Large intestine (tissue), 3 donors: ENCODE measurements at regions not wholly inside any gene's neighbourhood (a gene's known extent, or its start where the extent isn't known, plus 50 kb on each side); places are given as distances from the start of the nearest gene placed in this dataset.

Experiments
- DNase-seq, 2 donors: peaks; one replicate each; pipeline versions ENCODE4 v3.0.0 to v3.0.0-alpha.2; 2013
- H3K27ac ChIP-seq: one replicate; pipeline ENCODE4 v1.5.1; 2013; ENCODE audit warnings: low read length
- H3K27me3 ChIP-seq: 2 replicates; pipeline ENCODE4 v1.6.1; 2013; ENCODE audit warnings: low read length; ENCODE audit not compliant: control insufficient read depth, insufficient read depth
- H3K36me3 ChIP-seq: 2 replicates; pipeline ENCODE4 v1.6.1; 2013; ENCODE audit warnings: low read length; ENCODE audit not compliant: control insufficient read depth, insufficient read depth
- H3K4me1 ChIP-seq: one replicate; pipeline ENCODE4 v1.6.1; 2013; ENCODE audit warnings: low read length; ENCODE audit not compliant: control insufficient read depth, insufficient read depth
- H3K4me3 ChIP-seq: one replicate; pipeline ENCODE4 v1.5.1; 2013; ENCODE audit warnings: low read length
- H3K9me3 ChIP-seq: one replicate; pipeline ENCODE4 v1.6.1; 2013; ENCODE audit warnings: mild to moderate bottlenecking, low read depth, low read length, moderate library complexity; ENCODE audit not compliant: control insufficient read depth
- WGBS: methylation state at CpG from one replicate; pipeline ENCODE4 v1.1.5; 2013; ENCODE audit warnings: low lambda C conversion rate; ENCODE audit not compliant: insufficient coverage; 5-methylcytosine and 5-hydroxymethylcytosine counted together

DNA sequence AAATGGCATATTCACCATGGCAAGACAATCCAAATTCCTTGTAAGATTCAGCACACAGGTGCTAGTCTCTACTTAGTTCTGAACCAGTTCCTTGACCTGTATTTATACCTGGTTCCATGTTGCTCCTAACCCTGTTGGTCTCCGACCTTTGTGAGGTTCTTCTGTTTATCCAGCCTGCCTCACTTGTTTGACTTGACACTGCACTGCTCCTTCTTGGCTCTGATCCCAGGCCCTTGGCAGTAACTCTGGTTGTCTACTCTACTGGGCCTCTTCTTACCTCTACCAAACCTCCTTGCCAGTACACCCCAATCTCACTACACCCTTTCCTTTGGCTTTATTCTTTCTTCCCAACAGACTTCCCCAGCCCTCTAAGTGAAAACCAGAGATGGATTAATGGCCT, 419.4 kb upstream of the USP24 start:
- peaks cover 5% of the 10 kb centered on the region for H3K9me3 ChIP-seq
- no peak overlapping the region for H3K27ac ChIP-seq
- H3K27me3 ChIP-seq, result no peaks in the 10 kb centered on the region
- no peak for DNase-seq
- H3K4me1 ChIP-seq, result peaks cover 2% of the 10 kb centered on the region
- no peak overlapping the region for H3K4me3 ChIP-seq
- no CpG with 5 or more reads among the region's 1 CpG for WGBS
- no peaks in the 10 kb centered on the region for H3K36me3 ChIP-seq

DNA sequence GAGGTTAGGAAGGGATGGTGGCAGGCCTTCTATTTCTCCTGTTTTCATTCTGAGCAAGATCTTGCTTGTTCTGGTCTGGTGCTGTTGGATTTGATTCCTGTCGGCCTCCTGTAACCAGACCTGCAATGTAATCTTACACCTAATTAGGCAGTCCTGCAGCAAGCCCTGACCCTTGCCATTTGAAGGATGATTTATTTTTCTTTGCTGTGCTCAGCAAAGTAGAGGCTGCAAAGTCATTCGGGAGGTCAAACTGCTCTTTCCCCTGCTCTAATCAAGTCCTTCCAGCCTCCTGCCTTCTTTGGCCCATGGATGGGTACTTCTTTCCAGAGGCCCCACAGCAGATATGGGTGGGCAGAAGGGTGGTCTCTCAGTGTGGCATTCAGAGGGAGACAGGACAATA, 417.7 kb upstream of the USP24 start:
- peak; percentile 10 to 14 for DNase-seq
- H3K4me3 ChIP-seq, result no peak overlapping the region
- WGBS, result no CpG with 5 or more reads among the region's 2 CpGs
- H3K27ac ChIP-seq, result peak overlapping the region; percentile 28
- H3K9me3 ChIP-seq, result peaks cover 5% of the 10 kb centered on the region
- no peaks in the 10 kb centered on the region for H3K4me1 ChIP-seq
- no peaks in the 10 kb centered on the region for H3K27me3 ChIP-seq
- no peaks in the 10 kb centered on the region for H3K36me3 ChIP-seq

DNA sequence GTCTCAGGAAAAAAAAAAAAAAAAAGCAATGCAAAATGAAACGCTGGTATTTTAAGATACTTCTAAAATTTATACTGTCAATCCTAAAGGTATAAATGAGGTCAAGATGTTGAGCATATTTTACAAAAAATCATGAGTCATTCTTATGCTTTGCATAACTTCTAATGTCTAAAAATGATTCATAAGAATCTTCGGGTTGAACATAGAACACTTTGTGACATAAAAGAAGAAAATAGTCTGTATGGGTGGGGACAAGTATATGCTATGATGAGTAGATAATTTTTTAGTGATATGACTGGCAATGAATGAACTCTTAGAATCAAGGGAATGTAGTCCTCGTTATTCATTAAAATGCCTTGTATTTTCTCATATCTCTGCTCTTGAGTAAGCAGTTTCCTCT, 416.9 kb upstream of the USP24 start:
- H3K27ac ChIP-seq, result peak overlapping the region; percentile 28
- WGBS, result 100% methylated on average over 1 of the region's 3 CpGs
- DNase-seq, result peak; percentile 19 to 46
- H3K4me3 ChIP-seq, result no peak overlapping the region
- no peaks in the 10 kb centered on the region for H3K27me3 ChIP-seq
- peaks cover 5% of the 10 kb centered on the region for H3K9me3 ChIP-seq
- H3K36me3 ChIP-seq, result no peaks in the 10 kb centered on the region
- no peaks in the 10 kb centered on the region for H3K4me1 ChIP-seq

DNA sequence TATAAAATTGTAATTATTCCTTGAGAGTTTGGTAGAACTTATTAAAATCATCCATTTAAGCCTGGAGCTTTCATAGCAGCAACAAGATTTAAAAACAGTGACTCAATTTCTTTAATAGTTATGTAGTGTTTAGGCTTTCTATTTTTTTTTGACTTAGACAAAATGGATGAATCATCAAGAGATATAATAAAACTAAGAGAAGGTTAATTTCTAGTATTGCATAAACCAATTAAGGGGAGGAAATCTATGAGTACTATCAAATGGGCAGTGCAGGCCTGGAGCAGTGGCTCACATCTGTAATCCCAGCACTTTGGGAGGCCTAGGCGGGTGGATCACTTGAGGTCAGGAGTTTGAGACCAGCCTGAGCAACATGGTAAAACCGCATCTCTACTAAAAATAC, 416.3 kb upstream of the USP24 start:
- WGBS, result no CpG with 5 or more reads among the region's 2 CpGs
- no peak overlapping the region for H3K4me3 ChIP-seq

DNA sequence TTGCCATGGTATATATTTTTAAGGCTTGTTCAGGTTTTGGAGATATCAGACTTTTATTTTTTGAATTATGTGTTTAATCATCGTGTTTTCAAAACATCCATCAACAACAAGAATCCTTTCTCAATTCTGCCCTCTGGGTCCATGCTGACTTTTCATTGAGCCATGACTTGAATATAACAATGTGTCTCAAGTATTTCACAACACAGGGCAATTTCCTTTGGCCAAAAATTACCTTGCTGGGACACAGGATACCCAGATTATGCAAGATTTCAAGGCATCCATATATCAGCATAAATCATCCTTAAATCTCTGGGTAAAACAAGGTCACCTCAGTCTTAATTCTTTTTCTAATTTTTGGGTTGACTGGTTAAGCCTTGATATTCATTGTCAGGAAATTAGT, 411.2 kb upstream of the USP24 start:
- 88% methylated on average over 1 of the region's 1 CpG for WGBS
- Histone ChIP-seq H3K27ac (no peak overlapping the region), H3K4me1 (no peaks in the 10 kb centered on the region), H3K27me3 (no peaks in the 10 kb centered on the region), H3K4me3 (no peak overlapping the region), H3K36me3 (no peaks in the 10 kb centered on the region), H3K9me3 (peaks cover 5% of the 10 kb centered on the region)
- DNase-seq, result no peak

More for the DNA sequence above, 416.3 kb upstream of the USP24 start:
- no peak for DNase-seq
- peaks cover 5% of the 10 kb centered on the region for H3K9me3 ChIP-seq
- no peak overlapping the region for H3K27ac ChIP-seq
- H3K4me1 ChIP-seq, result no peaks in the 10 kb centered on the region
- H3K27me3 ChIP-seq, result no peaks in the 10 kb centered on the region
- H3K36me3 ChIP-seq, result no peaks in the 10 kb centered on the region

DNA sequence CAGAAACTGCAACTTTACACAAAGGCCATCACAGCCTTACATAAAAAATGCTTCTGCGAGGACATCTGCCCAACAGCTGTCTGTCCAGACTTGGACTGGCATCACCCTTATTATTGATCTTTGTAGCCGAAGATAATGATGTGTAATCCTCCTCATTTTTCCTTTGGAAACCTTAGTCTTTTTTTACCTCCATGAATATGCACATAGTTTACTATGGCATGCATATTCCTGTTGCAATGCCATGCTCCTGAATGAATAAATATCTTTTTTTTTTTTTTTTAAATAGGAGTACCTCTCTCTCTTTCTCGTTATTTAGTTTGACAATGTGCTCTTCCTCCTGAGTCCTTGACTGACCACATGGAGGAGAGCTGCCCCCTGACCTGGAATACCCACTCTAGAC, 409.6 kb upstream of the USP24 start:
- no peak overlapping the region for H3K27ac ChIP-seq
- no peaks in the 10 kb centered on the region for H3K9me3 ChIP-seq
- no peak for DNase-seq
- H3K36me3 ChIP-seq, result no peaks in the 10 kb centered on the region
- no peaks in the 10 kb centered on the region for H3K27me3 ChIP-seq
- no peaks in the 10 kb centered on the region for H3K4me1 ChIP-seq
- no CpG with 5 or more reads among the region's 3 CpGs for WGBS
- no peak overlapping the region for H3K4me3 ChIP-seq

DNA sequence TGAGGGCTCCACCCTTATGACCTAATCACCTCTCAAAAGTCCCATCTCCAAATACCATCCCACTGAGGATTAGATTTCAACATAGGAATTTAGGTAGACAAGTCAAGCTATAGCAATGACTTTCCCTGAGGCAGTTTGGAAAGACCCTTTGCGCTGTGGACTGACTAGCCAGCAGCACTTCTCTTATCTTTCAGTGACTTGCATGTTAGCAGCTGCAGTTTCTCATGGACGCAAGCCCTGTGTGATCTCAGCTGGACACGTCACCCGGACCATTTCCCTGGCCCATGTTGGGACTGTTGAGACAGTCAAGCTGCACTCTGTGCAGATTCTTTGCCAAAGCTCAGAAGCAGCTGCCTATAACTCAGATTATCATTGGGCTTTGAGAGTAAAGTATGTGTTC, 408.1 kb upstream of the USP24 start:
- no peaks in the 10 kb centered on the region for H3K27me3 ChIP-seq
- H3K36me3 ChIP-seq, result no peaks in the 10 kb centered on the region
- H3K27ac ChIP-seq, result no peak overlapping the region
- peak; percentile 24 to 26 for DNase-seq
- no CpG with 5 or more reads among the region's 4 CpGs for WGBS
- peaks cover 4% of the 10 kb centered on the region for H3K4me1 ChIP-seq
- no peak overlapping the region for H3K4me3 ChIP-seq
- no peaks in the 10 kb centered on the region for H3K9me3 ChIP-seq

DNA sequence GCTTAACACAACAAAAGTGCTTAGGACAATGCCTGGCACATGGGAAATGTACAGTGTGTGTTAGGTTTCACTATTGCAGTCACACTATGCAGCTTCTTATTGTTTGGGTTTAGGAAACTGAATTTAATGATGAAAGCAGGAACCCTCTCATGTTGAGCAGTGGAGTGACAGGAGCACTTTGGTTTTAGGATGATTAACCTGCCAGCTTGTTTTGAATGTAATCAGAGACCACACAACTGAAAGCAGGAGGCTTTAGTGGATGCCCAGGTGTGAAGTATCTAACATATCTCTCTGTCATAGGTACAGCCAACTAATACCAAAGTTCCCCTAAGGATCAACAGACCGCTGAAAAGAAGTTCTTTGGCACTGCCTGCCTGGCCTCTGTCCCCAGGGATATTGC, 406.9 kb upstream of the USP24 start:
- H3K36me3 ChIP-seq, result no peaks in the 10 kb centered on the region
- H3K27me3 ChIP-seq, result no peaks in the 10 kb centered on the region
- H3K27ac ChIP-seq, result no peak overlapping the region
- no peaks in the 10 kb centered on the region for H3K9me3 ChIP-seq
- H3K4me1 ChIP-seq, result peaks cover 10% of the 10 kb centered on the region
- no peak for DNase-seq
- no peak overlapping the region for H3K4me3 ChIP-seq
- WGBS, result no CpG with 5 or more reads among the region's 1 CpG

DNA sequence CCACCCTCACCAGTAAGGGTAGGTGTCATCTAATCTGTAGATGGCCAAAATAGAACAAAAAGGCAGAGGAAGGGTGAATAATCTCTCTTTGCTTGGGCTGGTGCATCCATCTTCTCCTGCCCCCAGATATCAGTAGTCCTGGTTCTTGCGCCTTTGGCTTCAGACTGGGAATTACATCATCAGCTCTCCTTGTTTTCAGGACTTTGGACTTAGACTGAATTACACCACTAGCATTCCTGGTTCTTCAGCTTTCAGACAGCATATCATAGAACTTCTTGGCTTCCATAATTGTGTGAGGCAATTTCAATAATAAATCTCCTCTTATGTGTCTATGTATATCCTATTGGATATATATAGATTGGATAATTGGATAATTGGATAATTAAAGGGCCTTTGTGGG, 403.0 kb upstream of the USP24 start:
- Histone ChIP-seq H3K9me3 (no peaks in the 10 kb centered on the region), H3K27me3 (no peaks in the 10 kb centered on the region), H3K27ac (peak overlapping the region; percentile 41), H3K4me1 (peaks cover 10% of the 10 kb centered on the region), H3K36me3 (no peaks in the 10 kb centered on the region), H3K4me3 (no peak overlapping the region)
- WGBS, result no CpG with 5 or more reads among the region's 1 CpG
- peak; percentile 73 to 82 for DNase-seq

DNA sequence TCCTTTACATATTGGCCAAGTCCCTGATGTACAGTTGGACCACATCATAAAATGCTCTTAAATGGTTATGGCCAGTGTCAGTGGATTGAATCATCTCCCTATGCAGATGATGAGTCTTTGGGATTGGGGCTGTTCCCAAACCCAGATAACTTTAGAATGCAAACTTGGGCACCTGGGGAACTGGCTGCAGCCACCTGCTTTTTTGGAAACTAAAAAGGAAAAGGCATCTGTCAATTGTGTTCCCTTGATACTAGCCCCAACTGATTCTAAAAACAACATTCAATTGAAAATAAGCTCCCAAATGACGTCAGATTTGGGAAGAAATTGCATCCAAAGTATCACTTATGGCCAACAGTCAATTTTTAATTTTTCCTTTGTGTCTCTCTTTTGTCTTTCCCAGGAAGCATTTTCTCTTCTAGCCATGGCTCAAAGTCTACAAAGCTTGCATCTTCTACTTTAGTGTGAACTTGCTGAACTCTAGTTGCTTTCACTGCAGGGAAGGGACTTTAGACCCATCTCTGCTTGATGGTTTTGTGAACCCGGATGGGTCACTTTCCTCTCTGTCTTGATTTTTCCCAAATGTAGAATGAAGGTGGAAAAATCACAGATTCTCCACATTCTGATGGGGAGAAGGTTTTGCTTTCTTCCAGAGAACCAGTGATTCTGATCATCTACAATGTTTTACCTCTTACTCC, 402.3 kb upstream of the USP24 start:
- no peak overlapping the region for H3K4me3 ChIP-seq
- H3K4me1 ChIP-seq, result peaks cover 10% of the 10 kb centered on the region
- DNase-seq, result peak; percentile 38 to 70
- WGBS, result 100% methylated on average over 1 of the region's 2 CpGs
- H3K36me3 ChIP-seq, result no peaks in the 10 kb centered on the region
- H3K9me3 ChIP-seq, result no peaks in the 10 kb centered on the region
- H3K27ac ChIP-seq, result peak overlapping the region; percentile 41
- no peaks in the 10 kb centered on the region for H3K27me3 ChIP-seq

DNA sequence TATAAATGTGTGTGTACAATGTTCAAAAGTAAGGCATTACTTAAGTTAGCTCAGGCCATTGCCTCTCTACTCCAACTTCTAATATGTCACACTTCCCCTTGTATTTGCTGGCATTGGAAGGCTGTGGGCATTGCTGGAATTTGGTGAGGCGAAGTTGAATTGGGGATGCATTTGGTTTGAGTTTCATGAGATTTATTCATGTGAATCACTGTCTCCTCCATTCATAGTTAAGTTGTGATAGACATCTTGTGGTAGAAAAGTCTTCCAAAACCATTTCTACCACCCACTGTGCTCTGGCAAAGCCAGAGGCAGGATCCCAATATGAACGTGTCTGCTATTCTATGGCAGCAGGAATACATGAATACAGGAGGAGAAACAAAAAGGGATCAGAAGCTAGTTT, 397.8 kb upstream of the USP24 start:
- Histone ChIP-seq H3K9me3 (peaks cover 6% of the 10 kb centered on the region), H3K4me3 (no peak overlapping the region), H3K27me3 (no peaks in the 10 kb centered on the region), H3K4me1 (peaks cover 4% of the 10 kb centered on the region), H3K27ac (no peak overlapping the region), H3K36me3 (no peaks in the 10 kb centered on the region)
- DNase-seq, result no peak
- WGBS, result 88% methylated on average over 1 of the region's 2 CpGs
